ENCODE measurements at regions not wholly inside any gene's neighbourhood (a gene's known extent, or its start where the extent isn't known, plus 50 kb on each side); places are given as distances from the start of the nearest gene placed in this dataset.

GRCh38 chr2:123211181-123211580, 813.9 kb upstream of the CNTNAP5 start:
- POLR2A ChIA-PET = no interaction called here
- TF ChIP-seq CTCF (IDR thresholded peaks at IDR 0.05) (no peak), EZH2 (IDR thresholded peaks at IDR 0.05; ENCODE audit: borderline replicate concordance, insufficient read depth, low read depth, low read length, poor library complexity, severe bottlenecking) (no peak)
- Histone ChIP-seq H3K9me3 (ENCODE audit: control extremely low read depth in 1 of 3, control insufficient read depth in 2 of 3, insufficient read depth in 1 of 3, low read length in 2 of 3) (no peaks in the 10 kb centered on the region), H3K4me2 (replicated peaks; ENCODE audit: low read depth, low read length, poor library complexity, severe bottlenecking) (no peak overlapping the region), H3K79me2 (ENCODE audit: control insufficient read depth, insufficient read depth, low read length) (no peaks in the 10 kb centered on the region), H3K4me1 (ENCODE audit: control insufficient read depth in 2 of 2, insufficient read depth in 2 of 2, low read length in 2 of 2) (no peaks in the 10 kb centered on the region), H3K27me3 (replicated peaks in 1 of 4; ENCODE audit: control extremely low read depth in 1 of 4, control insufficient read depth in 3 of 4, insufficient read depth in 4 of 4, low read length in 3 of 4) (no peaks in the 10 kb centered on the region), H3K9ac (ENCODE audit: low read length) (no peak overlapping the region), H3K36me3 (replicated peaks in 1 of 2; ENCODE audit: control extremely low read depth in 1 of 2, control insufficient read depth in 1 of 2, extremely low read depth in 1 of 2, insufficient read depth in 2 of 2, low read length in 1 of 2) (no peaks in the 10 kb centered on the region), H3K27ac (ENCODE audit: low read length in 2 of 2) (no peak overlapping the region), H2AFZ (ENCODE audit: insufficient read depth, low read depth, low read length, poor library complexity, severe bottlenecking) (no peak overlapping the region), H4K20me1 (ENCODE audit: control insufficient read depth, insufficient read depth, low read length, poor library complexity, severe bottlenecking) (no peaks in the 10 kb centered on the region), H3K4me3 (ENCODE audit: control extremely low read depth in 1 of 5, extremely low read depth in 1 of 5, insufficient read depth in 1 of 5, low read depth in 2 of 5, low read length in 4 of 5) (no peak overlapping the region)
- H3K27ac Mint-ChIP-seq = no peak overlapping the region
- CTCF ChIA-PET = no interaction called here
- H3K9me3 Mint-ChIP-seq (ENCODE audit: insufficient read depth) = peaks cover 3% of the 10 kb centered on the region
- no peak overlapping the region for H3K4me3 Mint-ChIP-seq
- H3K27me3 Mint-ChIP-seq = no peaks in the 10 kb centered on the region
- DNase-seq (no peak), ATAC-seq (ENCODE audit: low read depth) (no peak)
- intact Hi-C loops (cut with micrococcal nuclease) = no loop called here
- no peaks in the 10 kb centered on the region for H3K4me1 Mint-ChIP-seq

GRCh38 chr2:123245156-123245555, 779.9 kb upstream of the CNTNAP5 start:
- intact Hi-C loops (cut with micrococcal nuclease) = no loop called here
- Histone ChIP-seq H2AFZ (ENCODE audit: insufficient read depth, low read depth, low read length, poor library complexity, severe bottlenecking) (no peak overlapping the region), H3K79me2 (ENCODE audit: control insufficient read depth, insufficient read depth, low read length) (no peaks in the 10 kb centered on the region), H3K27ac (ENCODE audit: low read length in 2 of 2) (no peak overlapping the region), H3K36me3 (replicated peaks in 1 of 2; ENCODE audit: control extremely low read depth in 1 of 2, control insufficient read depth in 1 of 2, extremely low read depth in 1 of 2, insufficient read depth in 2 of 2, low read length in 1 of 2) (no peaks in the 10 kb centered on the region), H3K4me1 (ENCODE audit: control insufficient read depth in 2 of 2, insufficient read depth in 2 of 2, low read length in 2 of 2) (no peaks in the 10 kb centered on the region), H4K20me1 (ENCODE audit: control insufficient read depth, insufficient read depth, low read length, poor library complexity, severe bottlenecking) (no peaks in the 10 kb centered on the region), H3K27me3 (replicated peaks in 1 of 4; ENCODE audit: control extremely low read depth in 1 of 4, control insufficient read depth in 3 of 4, insufficient read depth in 4 of 4, low read length in 3 of 4) (no peaks in the 10 kb centered on the region), H3K4me2 (replicated peaks; ENCODE audit: low read depth, low read length, poor library complexity, severe bottlenecking) (no peak overlapping the region), H3K9me3 (ENCODE audit: control extremely low read depth in 1 of 3, control insufficient read depth in 2 of 3, insufficient read depth in 1 of 3, low read length in 2 of 3) (peaks cover 0 to 11% (median 3%) of the 10 kb centered on the region in 3 donors), H3K9ac (ENCODE audit: low read length) (no peak overlapping the region), H3K4me3 (ENCODE audit: control extremely low read depth in 1 of 5, extremely low read depth in 1 of 5, insufficient read depth in 1 of 5, low read depth in 2 of 5, low read length in 4 of 5) (no peak overlapping the region)
- H3K4me3 Mint-ChIP-seq = no peak overlapping the region
- ChIA-PET CTCF (no interaction called here), POLR2A (no interaction called here)
- H3K9me3 Mint-ChIP-seq (ENCODE audit: insufficient read depth) = no peaks in the 10 kb centered on the region
- no peak for DNase-seq
- H3K4me1 Mint-ChIP-seq = no peaks in the 10 kb centered on the region
- ATAC-seq (ENCODE audit: low read depth) = no peak
- no peaks in the 10 kb centered on the region for H3K27me3 Mint-ChIP-seq
- no peak for TF ChIP-seq EZH2 (IDR thresholded peaks at IDR 0.05; ENCODE audit: borderline replicate concordance, insufficient read depth, low read depth, low read length, poor library complexity, severe bottlenecking)
- TF ChIP-seq CTCF (IDR thresholded peaks at IDR 0.05) = no peak
- WGBS (ENCODE audit: insufficient coverage) = 94% methylated on average over 3 of the region's 3 CpGs
- no peak overlapping the region for H3K27ac Mint-ChIP-seq
